Panc1 (cell line): ENCODE measurements at regions not wholly inside any gene's neighbourhood (a gene's known extent, or its start where the extent isn't known, plus 50 kb on each side); places are given as distances from the start of the nearest gene placed in this dataset.

Experiments
- CTCF ChIP-seq: fragments of 450-650 bp; IDR thresholded peaks from 2 replicates; pipeline ENCODE4 v1.5.1; 2017; ENCODE audit warnings: mild to moderate bottlenecking
- POLR2AphosphoS5 ChIP-seq: IDR thresholded peaks from 2 replicates; pipeline ENCODE4 v1.6.1; 2012; ENCODE audit warnings: mild to moderate bottlenecking, low read depth, low read length, moderate library complexity
- SIN3A ChIP-seq: IDR thresholded peaks from 2 replicates; pipeline ENCODE4 v1.6.1; 2012; ENCODE audit warnings: low read depth, mild to moderate bottlenecking, low read length, moderate library complexity, borderline replicate concordance; ENCODE audit not compliant: insufficient read depth
- TF ChIP-seq, protein P1 (sequence below), 2 experiments: IDR thresholded peaks; 2 replicates each; pipeline ENCODE4 v1.6.1; 2011 to 2012; ENCODE audit warnings: low read depth in 2 of 2, control low read depth in 1 of 2, low read length in 1 of 2, mild to moderate bottlenecking in 1 of 2, moderate library complexity in 1 of 2; ENCODE audit not compliant: insufficient read depth in 1 of 2

DNA sequence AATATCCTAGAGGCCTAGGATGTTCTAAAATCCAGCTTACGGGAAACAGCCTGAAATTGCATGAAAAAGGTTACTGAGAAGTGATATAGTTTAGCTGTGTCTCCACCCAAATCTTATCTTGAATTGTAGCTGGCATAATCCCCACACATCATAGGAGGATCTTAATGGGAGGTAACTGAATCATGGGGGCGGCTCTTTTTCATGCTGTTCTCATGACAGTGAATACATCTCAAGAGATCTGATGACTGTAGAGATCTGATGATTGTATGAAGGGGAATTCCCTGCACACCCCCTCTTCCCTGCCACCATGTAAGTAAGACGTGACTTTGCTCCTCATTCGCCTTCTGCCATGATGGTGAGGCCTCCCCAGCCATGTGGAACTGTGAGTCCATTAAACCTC is 385.6 kb upstream of the ID2 start:
- no peak for TF ChIP-seq CTCF
- no peak for TF ChIP-seq POLR2AphosphoS5
- TF ChIP-seq, protein P1, sequence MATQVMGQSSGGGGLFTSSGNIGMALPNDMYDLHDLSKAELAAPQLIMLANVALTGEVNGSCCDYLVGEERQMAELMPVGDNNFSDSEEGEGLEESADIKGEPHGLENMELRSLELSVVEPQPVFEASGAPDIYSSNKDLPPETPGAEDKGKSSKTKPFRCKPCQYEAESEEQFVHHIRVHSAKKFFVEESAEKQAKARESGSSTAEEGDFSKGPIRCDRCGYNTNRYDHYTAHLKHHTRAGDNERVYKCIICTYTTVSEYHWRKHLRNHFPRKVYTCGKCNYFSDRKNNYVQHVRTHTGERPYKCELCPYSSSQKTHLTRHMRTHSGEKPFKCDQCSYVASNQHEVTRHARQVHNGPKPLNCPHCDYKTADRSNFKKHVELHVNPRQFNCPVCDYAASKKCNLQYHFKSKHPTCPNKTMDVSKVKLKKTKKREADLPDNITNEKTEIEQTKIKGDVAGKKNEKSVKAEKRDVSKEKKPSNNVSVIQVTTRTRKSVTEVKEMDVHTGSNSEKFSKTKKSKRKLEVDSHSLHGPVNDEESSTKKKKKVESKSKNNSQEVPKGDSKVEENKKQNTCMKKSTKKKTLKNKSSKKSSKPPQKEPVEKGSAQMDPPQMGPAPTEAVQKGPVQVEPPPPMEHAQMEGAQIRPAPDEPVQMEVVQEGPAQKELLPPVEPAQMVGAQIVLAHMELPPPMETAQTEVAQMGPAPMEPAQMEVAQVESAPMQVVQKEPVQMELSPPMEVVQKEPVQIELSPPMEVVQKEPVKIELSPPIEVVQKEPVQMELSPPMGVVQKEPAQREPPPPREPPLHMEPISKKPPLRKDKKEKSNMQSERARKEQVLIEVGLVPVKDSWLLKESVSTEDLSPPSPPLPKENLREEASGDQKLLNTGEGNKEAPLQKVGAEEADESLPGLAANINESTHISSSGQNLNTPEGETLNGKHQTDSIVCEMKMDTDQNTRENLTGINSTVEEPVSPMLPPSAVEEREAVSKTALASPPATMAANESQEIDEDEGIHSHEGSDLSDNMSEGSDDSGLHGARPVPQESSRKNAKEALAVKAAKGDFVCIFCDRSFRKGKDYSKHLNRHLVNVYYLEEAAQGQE (IDR thresholded peaks at IDR 0.05; ENCODE audit: insufficient read depth in 1 of 2, low read depth in 2 of 2, low read length in 1 of 2), result no peak
- no peak for TF ChIP-seq SIN3A
